ENCODE measurements at regions not wholly inside any gene's neighbourhood (a gene's known extent, or its start where the extent isn't known, plus 50 kb on each side); places are given as distances from the start of the nearest gene placed in this dataset.
A peak's percentile ranks its signal among the peaks of the same experiment; 100 is the strongest.

DNA sequence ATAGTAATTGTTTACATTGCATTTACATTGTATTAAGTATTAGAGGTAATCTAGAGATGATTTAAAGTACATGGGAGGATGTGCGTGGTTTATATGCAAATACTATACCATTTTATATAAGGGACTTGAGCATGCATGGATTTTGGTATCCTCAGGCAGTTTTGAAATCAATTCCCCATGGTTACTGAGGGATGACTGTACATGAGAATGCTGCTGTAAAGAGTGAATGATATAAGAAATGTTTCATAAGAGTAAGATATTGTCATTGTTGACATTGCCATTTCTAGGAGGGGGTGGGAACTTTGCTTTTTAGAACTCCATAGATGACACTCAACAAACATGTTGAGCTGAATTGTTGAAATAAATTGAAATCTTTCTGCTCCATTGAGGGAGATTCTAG, 185.0 kb downstream of the SEMA6A start:
- DNase-seq (ENCODE audit: low read depth) = no peak

DNA sequence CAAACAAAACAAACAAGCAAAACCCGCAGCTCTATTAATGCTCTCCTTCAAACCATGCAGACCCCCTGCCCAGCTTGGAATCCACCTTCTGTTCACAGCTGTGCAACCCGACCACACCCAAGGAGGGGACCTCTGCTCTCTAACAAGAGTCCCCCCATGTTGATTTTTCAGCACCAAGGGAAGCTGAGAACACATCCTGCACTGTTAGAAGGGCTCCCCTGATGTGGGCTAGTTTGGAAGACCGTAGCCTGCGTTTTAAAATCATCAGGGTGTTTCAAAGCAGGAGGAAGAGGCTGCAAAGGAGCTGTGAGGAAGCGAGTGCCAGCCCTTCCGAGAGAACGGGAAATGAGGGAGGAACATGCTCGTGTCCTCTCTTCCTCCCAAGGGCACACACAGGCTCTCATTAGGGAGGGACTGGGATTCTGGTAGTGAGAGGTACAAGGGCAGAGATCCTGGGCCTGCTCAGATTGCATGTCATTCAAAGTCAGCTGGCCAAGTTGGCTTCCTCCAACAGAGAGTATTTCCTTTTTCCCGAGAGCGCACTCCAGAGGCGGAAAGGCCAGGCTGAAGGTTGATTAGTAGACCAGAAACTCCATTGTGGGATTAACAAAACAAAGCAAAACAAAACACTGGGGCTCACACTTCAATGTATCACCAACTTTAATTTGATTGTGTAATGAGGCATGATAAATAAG, 185.9 kb downstream of the SEMA6A start:
- no peak for DNase-seq (ENCODE audit: low read depth)

DNA sequence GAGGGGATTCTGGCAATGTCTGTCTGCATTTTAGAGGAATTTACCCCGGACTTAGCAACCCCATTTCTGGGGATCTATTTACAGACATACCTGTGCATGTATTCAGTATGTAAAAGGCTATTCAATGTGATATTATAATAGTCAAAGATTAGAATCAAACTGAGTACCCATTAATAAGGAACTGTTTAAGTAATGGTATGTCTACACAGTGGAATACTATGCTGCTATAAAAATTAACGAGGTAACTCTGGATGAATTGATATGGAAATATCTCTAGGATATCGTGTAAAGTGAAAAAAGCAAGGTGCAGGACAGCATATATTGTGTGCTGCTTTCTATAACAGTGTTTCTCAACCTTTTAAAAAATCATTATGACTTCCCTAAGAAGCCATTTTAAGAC, 186.9 kb downstream of the SEMA6A start:
- DNase-seq (ENCODE audit: low read depth) = no peak

DNA sequence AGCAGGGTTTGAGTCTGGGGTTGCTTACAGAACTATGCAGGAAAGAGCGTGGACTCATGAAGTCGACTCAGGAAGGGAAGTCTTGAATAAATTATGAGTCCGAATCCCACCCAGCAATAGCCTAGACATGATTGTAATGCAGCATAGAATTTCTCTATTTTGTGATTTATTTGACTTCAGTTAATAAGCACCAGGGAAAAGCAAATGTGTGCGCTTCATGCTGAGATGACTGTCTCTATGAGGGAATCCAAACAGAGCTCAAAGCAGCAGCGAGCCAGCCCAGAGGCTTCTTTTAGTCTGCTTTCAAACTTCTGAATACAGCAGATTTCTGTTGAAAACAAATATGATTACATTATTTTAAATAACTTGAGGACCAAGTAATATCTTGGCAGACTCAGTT, 188.0 kb downstream of the SEMA6A start:
- DNase-seq (ENCODE audit: low read depth) = no peak

DNA sequence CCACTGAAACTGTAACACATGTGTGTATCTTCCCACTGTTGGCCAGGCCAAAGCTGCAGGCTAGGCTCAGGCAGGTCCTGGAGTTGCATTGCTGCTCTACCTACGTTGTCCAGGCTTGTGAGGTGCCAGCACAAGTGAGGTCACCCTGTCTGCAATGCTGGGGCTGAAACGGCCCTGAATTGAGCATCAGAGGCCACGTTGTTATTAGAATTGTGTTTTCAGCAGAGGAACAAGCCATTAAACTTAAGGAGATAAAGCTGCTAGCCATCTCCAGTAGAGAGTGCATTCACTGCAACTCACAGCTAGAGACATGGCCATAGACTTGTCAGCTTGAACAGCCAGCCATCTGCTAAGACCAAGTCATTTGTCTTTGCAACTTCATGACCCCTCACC, 191.8 kb downstream of the SEMA6A start:
- no peak for DNase-seq (ENCODE audit: low read depth)

DNA sequence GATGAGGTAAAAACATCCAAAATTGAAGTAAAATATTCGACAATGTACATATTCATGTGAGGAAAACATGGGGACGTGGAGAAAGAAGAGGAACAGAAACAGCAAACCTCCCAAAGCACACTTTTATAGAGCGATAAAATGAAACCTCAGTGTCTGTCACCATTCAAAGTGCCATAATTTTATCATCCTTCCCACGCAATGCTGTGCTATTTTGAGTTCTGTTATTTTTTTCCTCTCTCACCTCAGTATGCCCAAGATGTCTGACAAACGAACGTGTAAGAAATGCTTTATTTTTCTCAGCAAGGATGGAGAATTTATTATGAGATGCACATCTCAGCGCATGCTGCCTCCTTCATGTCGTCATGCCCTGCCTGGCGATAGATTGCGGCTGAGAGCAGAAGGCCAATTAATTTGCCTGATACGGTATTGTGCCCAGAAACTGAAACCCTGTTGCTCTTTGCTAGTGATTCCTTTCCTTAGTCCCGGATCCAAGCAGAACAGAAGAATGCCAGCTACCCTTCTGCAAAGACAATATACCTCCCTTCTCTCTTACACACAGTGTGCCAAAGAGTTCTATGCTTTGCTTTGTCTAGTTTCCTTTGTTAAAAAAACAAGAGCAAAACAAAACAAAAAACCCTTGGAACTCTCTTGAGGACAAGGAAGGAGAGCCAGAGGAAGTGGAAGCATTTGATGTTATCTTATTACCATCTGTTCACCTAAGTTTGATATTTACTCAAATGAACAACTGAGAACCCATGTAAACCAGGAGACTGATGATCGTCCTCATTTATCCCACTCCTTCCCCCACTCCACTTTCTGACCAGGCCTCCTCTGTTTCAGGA, 192.4 kb downstream of the SEMA6A start:
- DNase-seq (ENCODE audit: low read depth) = no peak

DNA sequence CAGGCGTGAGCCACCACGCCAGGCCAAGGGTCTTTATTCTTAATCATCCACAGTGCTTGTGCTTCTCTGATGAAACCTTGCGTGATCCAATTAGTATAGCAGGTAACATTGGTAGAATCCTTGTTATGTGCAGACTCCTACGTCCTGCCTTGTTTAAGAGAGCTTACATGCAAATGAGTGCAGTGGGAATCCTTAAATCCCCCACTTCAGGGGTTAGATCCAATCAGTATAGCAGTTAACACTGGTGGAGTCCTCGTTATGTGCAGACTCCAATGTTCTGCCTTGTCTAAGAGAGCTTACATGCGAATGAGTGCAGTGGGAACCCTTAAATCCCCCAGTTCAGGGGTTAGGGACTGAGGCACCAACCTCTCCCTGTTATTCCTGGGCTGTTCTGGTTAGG, 193.4 kb downstream of the SEMA6A start:
- DNase-seq (ENCODE audit: low read depth) = no peak

DNA sequence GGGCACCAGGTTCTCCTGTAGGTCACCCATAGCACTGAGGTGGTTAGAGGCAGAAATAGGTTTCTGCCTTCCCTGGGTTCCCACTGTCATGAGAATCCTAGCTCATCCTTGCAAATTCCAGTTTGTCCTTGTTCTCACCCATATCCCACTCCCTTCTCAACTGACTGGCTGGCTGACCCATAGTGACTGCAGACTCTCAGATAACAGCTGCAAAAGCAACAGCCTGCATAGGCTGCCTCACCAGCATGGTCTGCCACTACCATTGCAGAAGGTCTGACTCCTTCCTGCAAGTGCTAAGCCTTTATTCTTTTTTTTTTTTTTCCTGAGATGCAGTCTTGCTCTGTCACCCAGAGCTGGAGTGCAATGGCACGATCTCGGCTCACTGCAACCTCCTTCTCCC, 194.0 kb downstream of the SEMA6A start:
- DNase-seq (ENCODE audit: low read depth) = no peak

DNA sequence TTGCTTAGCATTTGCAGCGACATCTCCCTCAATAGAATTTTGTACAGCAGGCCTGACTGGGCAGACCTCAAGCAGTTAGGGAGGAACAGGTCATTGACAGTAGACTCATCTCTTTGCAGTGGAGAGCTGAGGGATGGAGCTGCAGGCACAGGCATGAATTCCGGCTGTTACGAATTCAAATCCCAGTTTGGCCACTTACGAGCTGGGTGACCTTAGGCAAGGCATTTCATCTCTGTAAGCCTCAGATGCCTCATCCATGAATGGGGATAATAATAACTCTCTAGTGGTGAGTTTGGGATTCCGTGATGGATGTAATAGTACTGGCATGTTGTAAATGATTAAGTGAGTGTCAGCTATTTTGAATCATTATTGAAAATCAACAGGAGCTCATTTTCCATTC, 195.3 kb downstream of the SEMA6A start:
- no peak for DNase-seq (ENCODE audit: low read depth)

DNA sequence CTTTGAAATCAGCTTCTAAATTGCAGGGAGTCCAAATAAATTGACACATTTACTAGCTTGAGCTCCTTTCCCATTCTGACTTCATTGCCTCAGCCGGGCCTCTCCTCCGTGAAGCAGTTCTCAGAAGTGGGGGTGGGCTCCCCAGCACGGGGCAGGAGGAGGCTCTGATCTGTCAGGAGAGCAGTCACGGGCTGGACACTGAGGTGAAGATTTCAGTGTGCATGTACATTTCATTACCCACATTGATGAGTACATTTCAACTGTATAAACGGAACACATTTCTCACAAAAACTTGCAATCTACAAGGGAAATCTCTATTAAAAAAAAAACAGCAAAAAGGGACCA, 195.9 kb downstream of the SEMA6A start:
- DNase-seq (ENCODE audit: low read depth) = no peak

DNA sequence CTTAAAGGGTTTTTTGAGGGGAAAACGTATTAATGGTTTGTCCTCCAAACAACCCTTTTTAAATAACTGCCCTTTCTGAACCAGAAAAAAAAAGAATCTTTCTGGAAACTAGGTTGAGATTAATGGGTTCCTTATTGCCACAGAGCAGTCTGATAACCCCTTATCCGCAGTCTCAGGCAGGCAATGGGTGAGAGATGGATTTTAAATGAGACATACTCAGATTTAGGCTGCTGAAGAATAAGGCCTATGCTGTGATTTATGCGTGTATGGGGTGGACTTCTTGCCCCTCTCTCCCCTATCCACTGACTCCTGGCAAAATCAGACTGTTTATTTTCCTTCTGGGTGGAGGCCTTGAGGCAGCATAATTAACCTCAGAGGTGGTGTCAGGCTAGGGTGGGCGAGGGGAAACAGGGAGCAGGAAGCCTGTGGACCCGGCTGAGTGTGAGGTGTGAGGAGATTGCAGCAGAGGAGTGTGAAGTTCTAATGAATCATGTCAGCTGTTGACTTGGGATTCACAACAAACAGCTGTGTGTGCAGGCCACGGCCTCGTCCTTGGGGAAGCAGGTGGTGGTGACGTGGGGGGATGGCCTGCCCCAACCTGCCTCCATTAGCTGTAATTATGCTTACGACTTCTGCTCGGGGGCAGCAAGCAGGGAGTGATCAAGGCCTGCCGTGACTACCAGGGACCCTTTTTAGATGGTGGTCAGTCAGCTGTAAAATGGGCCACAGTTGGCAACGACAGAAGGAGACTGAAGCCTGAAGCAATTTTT, 196.4 kb downstream of the SEMA6A start:
- no peak for DNase-seq (ENCODE audit: low read depth)

DNA sequence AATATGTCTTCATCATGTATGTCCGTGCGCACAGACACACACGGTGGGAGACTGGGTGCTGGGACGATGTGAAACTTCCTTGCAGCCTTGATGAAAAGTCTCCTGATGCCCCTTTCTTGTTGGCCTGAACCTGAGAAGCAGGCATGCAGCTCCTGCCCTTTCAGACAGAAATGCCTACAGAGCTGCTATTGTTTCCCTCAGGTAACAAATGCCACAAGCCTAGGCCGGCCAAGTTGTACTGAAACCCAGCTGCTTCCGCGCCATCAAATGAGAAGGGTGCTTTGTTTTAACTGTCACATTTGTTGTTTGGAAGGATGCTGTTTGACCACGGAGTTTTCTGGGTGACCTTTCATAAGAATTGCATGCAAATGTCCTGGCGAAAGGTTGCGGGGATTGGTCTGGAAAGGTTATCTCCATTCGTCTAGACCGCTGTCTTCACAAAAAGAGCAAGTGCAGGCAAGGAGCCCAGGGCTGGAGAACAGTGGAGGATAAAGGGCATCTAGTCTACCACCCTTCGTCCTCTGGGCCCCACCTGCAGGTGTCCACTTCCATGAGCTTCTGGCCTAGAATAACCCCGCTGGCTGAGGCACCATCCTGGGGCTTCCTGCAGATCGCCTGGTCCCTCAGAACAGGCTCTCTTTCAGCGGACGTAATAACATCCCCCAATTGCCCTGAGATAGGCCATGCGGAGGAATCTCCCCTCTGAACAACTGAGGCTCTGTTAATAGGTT, 197.2 kb downstream of the SEMA6A start:
- DNase-seq (ENCODE audit: low read depth) = no peak

DNA sequence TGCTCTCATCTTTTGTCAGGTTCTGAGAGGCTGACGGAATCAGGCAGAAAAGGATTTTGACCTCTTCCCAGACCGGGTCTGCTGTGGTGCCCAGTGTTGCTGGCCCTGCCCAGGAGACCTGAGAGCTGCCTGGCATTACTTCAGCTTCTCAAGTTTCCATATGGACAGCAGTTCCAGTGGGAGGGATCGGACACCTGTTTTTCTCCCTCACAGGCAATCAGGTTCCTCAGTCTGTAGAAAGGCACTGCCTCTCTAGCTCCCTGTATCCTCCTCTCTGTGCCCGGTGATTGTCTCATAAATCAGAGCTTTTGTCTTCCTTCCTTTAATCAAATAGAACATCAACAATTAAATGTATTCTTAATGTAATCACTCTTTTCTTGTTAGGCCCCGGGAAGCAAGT, 198.7 kb downstream of the SEMA6A start:
- DNase-seq (ENCODE audit: low read depth) = no peak

DNA sequence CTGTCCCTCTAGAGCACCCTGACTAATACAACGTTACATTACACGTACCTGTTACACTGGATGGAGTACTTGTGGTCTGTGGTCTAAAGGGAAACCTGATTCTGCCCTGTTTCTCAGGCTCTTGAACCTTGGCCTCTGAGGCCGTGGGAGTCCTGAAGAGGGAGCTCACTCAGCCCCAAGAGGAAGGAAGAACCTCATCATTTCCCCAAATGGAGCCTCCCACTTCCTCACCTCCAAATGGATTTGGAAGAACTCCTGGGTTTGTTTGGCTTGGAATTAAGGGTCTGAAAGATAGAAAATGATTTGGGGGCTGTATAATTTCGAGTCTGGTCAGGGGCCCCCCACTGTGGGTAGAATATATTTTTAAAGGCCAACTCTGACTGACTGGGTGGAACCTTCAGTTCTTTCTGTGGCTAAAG, 200.2 kb downstream of the SEMA6A start:
- DNase-seq (ENCODE audit: low read depth) = peak; percentile 42

DNA sequence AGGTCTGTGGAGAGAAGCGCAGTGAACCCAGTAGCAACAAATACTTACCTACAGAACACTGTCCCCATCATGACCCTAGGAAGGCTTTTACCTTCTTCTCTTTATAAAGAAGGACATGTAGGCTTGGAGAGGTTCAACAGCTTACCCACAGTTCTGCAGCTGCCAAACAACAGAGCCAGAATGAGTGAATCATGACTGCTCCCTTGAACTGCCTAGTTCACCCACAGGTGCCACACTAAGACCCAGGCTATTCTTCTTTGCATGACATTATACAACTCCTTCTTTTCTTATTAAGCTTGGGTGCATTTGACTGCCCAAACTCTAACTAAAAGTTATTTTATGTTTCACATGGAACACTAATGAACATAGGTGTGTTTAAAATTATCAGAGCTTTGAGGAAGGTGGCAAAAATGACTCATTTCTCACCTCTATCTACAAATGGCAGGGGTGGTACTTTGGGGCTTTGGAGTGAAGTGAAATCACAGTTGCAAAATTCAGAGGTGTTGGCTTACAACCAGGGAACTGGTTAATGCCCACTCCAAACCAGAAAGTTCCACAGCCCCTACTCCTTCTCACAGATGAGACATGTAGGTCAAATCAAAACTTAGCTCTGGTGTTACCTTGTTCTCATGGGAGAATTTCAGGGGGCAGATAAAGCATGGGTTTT, 201.6 kb downstream of the SEMA6A start:
- DNase-seq (ENCODE audit: low read depth) = no peak

DNA sequence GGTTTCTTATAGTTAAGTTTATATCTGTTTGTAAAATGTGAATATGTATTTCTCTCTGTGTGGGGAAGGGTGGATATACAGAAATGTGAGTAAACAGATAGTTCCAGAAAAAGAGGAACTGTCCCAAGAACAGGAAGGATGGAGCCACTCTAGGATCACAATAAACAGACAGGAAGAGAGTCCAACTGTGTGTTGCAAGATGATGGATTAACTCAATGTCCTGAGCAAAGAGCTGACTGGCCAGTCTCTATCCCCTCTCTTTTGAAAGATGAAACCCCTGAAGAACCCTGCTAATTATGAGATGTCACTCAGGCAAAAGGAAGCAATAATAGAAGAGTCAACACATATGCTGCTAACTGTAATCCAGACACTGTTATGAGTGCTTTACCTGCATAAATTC, 202.7 kb downstream of the SEMA6A start:
- no peak for DNase-seq (ENCODE audit: low read depth)

DNA sequence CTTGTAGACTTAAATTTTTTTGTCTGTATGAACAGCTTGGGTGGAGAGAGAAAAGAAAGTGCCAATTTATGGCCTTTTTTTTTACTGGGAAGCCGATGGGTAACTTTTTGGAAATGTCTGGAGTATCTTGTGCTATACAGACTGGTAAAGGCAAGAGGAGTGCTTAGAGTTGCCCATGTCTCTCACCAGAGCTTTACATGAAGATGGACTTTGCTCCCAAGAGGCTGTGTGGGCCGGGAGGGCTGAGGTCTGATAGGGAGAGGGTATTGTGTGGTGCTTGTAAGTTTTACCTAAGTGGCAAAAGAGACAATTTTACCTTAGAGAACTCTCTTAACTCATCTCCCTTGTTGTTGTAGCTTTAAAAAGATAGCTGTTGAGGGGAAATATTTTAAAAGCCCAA, 203.2 kb downstream of the SEMA6A start:
- no peak for DNase-seq (ENCODE audit: low read depth)

DNA sequence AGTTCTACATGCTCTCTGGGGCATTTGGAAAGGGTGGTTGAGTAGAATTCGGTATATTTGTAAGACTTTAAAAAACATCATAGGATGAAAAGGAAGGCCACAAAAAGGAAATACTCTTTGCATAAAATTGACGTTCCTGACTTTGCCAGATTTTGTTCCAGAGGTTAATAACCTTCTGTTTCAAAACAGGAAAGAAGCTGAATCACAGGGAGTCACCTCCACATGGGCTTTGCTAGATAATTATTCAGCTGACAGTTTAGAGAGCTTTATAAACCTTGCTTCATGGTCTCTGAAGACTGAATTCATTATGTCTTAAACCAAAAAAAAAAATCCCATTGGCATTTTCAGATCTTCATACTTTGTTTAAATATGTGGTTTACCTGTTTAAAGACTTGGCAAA, 203.7 kb downstream of the SEMA6A start:
- DNase-seq (ENCODE audit: low read depth) = peak; percentile 65

DNA sequence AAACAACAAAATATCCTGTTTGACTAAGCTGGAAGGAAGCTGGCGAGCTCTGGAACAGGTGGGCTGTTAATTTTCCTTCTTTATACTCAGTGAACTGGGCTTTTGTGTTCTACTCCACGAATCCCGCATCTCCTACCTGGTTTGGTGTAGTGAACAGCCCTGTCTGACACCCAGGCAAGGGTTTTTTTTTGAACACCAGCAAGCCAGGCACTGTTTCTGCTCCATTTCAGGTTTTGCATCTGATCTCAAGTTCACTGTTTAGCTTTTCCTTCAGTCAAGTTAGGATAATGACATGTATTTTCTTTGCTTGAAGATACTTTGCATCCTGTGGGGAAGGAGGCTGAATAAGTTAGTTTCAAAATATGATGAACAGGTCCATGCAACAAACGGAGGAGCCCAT, 204.5 kb downstream of the SEMA6A start:
- DNase-seq (ENCODE audit: low read depth) = no peak

DNA sequence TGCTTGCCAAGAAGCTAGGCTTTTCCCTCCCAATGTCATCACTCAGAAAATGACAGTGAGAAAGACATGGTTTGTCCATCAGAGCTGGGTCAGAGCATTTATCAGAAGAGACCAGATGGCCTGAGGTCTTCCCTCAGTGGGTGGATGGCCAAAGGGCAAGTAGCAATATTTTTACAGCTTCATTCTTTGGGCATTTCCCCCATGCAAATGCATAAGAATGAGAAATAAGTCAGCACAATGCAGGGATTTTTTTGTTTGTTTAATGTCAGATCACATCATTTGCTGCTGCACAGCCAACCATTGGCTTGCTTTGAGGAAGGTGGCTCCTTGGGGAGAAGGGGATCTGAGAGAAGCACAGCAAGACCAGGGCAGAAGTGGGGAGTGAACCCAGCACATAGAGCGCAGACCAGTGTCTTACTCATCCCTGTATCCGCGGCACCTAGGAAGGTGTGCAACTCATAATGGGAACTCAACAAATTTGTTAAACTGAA, 209.6 kb downstream of the SEMA6A start:
- DNase-seq (ENCODE audit: low read depth) = no peak

DNA sequence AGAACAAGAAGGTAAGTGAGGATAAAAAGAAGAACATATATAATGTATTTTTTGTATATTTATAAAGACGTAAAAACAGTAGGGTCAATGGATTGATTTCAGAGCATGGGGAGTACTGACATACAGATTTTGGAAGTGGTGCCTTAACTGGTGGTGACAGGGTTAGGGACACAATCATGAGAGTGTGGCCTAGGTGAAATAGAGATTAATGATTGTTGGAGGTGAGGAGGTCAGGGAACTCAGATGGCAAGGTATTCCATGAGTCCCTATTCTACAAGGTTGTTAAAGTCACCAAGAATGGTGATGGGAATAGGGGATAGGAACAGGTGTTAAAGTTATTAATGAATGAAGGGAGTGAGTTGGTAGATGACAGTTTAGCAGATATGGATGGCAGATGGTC, 210.8 kb downstream of the SEMA6A start:
- no peak for DNase-seq (ENCODE audit: low read depth)

Measured in HT1080 (cell line).